ENCODE measurements at regions not wholly inside any gene's neighbourhood (a gene's known extent, or its start where the extent isn't known, plus 50 kb on each side); places are given as distances from the start of the nearest gene placed in this dataset.
"Not testable (repeated sequence)": the region's sequence is repeated elsewhere in the genome, so short reads cannot be mapped to it uniquely, and the experiment has no call there.

DNA sequence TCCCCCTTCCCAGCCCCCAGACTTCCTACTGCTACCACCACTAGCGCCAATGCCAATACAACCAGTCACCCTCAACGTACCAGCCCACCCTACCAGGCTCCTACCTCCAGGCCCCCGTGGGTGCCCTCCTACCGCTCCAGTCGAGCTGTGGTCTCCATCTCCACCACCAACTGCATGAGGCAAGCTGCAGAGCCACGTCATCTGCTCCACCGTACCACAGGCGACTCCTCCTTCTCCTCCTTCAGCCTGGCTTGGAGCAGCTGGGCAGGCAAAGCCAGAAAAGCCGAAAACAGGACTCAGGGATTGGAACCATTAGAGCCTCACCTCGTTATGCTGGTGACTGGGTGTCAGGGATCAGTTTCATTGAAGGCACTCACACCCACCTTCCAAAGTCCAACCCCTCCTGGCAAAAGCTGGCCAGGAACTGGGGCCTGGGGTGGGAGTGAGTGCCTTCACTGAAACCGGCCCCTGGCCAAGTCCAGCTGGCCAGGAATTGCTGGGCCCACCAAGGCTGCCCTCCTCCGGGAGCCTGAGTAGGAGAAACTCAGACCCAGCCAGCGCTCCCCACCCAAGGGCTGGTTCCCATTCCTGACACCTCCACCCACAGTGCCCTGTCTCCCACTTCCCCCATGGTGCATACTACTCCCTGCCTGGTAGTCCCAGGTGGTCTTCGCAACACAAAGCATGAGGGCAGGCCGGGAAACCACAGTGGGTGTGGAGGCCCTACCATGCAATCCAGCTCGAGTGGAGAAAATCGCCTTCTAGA, 176.2 kb downstream of the USP22 start:
- Mint-ChIP-seq H3K4me1 (peaks cover 17% of the 10 kb centered on the region in 2 experiments), H3K4me3 (peak overlapping the region in 1 of 2 experiments; percentile 30; a peak in 2 of 5 replicates)
- H3K4me2 ChIP-seq (ENCODE audit: insufficient read depth, insufficient read length, low read length); H4K20me1 ChIP-seq (ENCODE audit: control insufficient read depth, insufficient read depth, insufficient read length); DNase-seq; H3K9ac ChIP-seq (ENCODE audit: extremely low read depth, insufficient read length, low read length); H2BK120ac ChIP-seq (ENCODE audit: low read depth, low read length, poor library complexity, severe bottlenecking); H3K27me3 Mint-ChIP-seq (ENCODE audit: low read depth); H3K56ac ChIP-seq (ENCODE audit: insufficient read length, low read depth, low read length); H3K23me2 ChIP-seq (ENCODE audit: insufficient read length, low read depth, low read length, poor library complexity, severe bottlenecking); H2BK15ac ChIP-seq (ENCODE audit: low read depth, low read length); H3K27me3 ChIP-seq (ENCODE audit: insufficient read depth, low read length); H3K79me1 ChIP-seq (ENCODE audit: insufficient read depth, low read depth, low read length, poor library complexity, severe bottlenecking); H2AFZ ChIP-seq (ENCODE audit: low read length); H3K27ac Mint-ChIP-seq; H2BK20ac ChIP-seq (ENCODE audit: low read depth, low read length, poor library complexity, severe bottlenecking); H4K8ac ChIP-seq (replicated peaks; ENCODE audit: insufficient read length, low read depth, low read length); H3K23ac ChIP-seq (ENCODE audit: insufficient read length, low read depth, low read length); H3T11ph ChIP-seq (ENCODE audit: low read length); H3K4ac ChIP-seq (ENCODE audit: low read depth, low read length); H4K91ac ChIP-seq (ENCODE audit: insufficient read length, low read depth, low read length); H2BK5ac ChIP-seq (ENCODE audit: insufficient read length, low read length); H3K4me1 ChIP-seq (ENCODE audit: insufficient read depth, low read length); H4K5ac ChIP-seq (ENCODE audit: insufficient read length, low read depth, low read length); H3K14ac ChIP-seq (ENCODE audit: insufficient read depth, low read length); H3K36me3 Mint-ChIP-seq (ENCODE audit: insufficient read depth in 1 of 3, low read depth in 3 of 3); H2BK12ac ChIP-seq (ENCODE audit: insufficient read length, low read depth, low read length); H3K9me3 ChIP-seq (ENCODE audit: control insufficient read depth, low read depth, low read length); H2AK5ac ChIP-seq (ENCODE audit: insufficient read length, low read length); H3K79me2 ChIP-seq (ENCODE audit: insufficient read depth, low read length); H3K27ac ChIP-seq (ENCODE audit: insufficient read length, low read depth, low read length); H3K9me3 Mint-ChIP-seq; H3K18ac ChIP-seq (ENCODE audit: insufficient read length, low read depth, low read length): not testable (repeated sequence)
- WGBS (ENCODE audit: extremely low coverage, insufficient read length, low lambda C conversion rate), result no CpG with 5 or more reads among the region's 17 CpGs

GRCh38 chr17:20867436-20867937, 175.3 kb downstream of the USP22 start:
- H3K4me1 ChIP-seq (ENCODE audit: insufficient read depth, low read length); H4K8ac ChIP-seq (replicated peaks; ENCODE audit: insufficient read length, low read depth, low read length); H3K9me3 ChIP-seq (ENCODE audit: control insufficient read depth, low read depth, low read length); H3K4me2 ChIP-seq (ENCODE audit: insufficient read depth, insufficient read length, low read length); H3K79me1 ChIP-seq (ENCODE audit: insufficient read depth, low read depth, low read length, poor library complexity, severe bottlenecking); DNase-seq; H2BK12ac ChIP-seq (ENCODE audit: insufficient read length, low read depth, low read length); H4K5ac ChIP-seq (ENCODE audit: insufficient read length, low read depth, low read length); H3K9me3 Mint-ChIP-seq; H3K4ac ChIP-seq (ENCODE audit: low read depth, low read length); H2AK5ac ChIP-seq (ENCODE audit: insufficient read length, low read length); H2AFZ ChIP-seq (ENCODE audit: low read length); H2BK15ac ChIP-seq (ENCODE audit: low read depth, low read length); H3K27ac ChIP-seq (ENCODE audit: insufficient read length, low read depth, low read length); H3K56ac ChIP-seq (ENCODE audit: insufficient read length, low read depth, low read length); H3K23ac ChIP-seq (ENCODE audit: insufficient read length, low read depth, low read length); H3K27me3 ChIP-seq (ENCODE audit: insufficient read depth, low read length); H2BK120ac ChIP-seq (ENCODE audit: low read depth, low read length, poor library complexity, severe bottlenecking); H3K36me3 Mint-ChIP-seq (ENCODE audit: insufficient read depth in 1 of 3, low read depth in 3 of 3); H2BK20ac ChIP-seq (ENCODE audit: low read depth, low read length, poor library complexity, severe bottlenecking); H3K79me2 ChIP-seq (ENCODE audit: insufficient read depth, low read length); H3K14ac ChIP-seq (ENCODE audit: insufficient read depth, low read length); H3K23me2 ChIP-seq (ENCODE audit: insufficient read length, low read depth, low read length, poor library complexity, severe bottlenecking); H3K9ac ChIP-seq (ENCODE audit: extremely low read depth, insufficient read length, low read length); H4K91ac ChIP-seq (ENCODE audit: insufficient read length, low read depth, low read length); H3T11ph ChIP-seq (ENCODE audit: low read length); H2BK5ac ChIP-seq (ENCODE audit: insufficient read length, low read length); H3K27me3 Mint-ChIP-seq (ENCODE audit: low read depth); H4K20me1 ChIP-seq (ENCODE audit: control insufficient read depth, insufficient read depth, insufficient read length): not testable (repeated sequence)
- peak overlapping the region in 1 of 2 experiments; percentile 38; a peak in 3 of 5 replicates for H3K4me3 Mint-ChIP-seq
- peak overlapping the region in 1 of 3 experiments; percentile 52; a peak in 1 of 7 replicates for H3K27ac Mint-ChIP-seq
- H3K18ac ChIP-seq (ENCODE audit: insufficient read length, low read depth, low read length), result peak overlapping the region; percentile 68
- H3K4me1 Mint-ChIP-seq, result peaks cover 24 to 25% of the 10 kb centered on the region in 2 experiments
- WGBS (ENCODE audit: extremely low coverage, insufficient read length, low lambda C conversion rate), result no CpG with 5 or more reads among the region's 6 CpGs

Data from H9 (cell line).